ENCODE measurements at regions not wholly inside any gene's neighbourhood (a gene's known extent, or its start where the extent isn't known, plus 50 kb on each side); places are given as distances from the start of the nearest gene placed in this dataset.

DNA sequence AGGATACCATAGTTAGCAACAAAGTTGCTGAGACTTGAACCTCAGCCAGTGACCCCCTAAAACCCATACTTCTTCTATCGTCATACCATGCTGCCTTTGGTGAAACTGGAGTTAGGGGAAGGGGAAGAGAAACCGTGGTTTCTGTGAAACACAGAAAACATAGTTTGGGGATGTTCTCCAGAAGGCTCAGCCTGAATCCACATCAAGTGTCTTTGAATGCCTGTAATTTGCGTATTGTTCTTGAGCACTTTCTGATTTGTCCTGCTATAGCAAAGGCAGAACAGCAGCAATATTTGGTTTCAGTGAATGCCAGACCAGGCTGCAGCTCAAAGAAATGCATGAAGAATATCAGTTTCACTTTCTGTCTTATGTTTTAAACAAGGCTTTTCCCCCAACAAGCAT is 258.7 kb downstream of the TTC32 start:
- Histone ChIP-seq H3F3A (ENCODE audit: control insufficient read depth, insufficient read depth) (no peaks in the 10 kb centered on the region), H3K9me3 (ENCODE audit: control insufficient read depth, insufficient read depth, low read length) (no peaks in the 10 kb centered on the region), H4K20me1 (ENCODE audit: control insufficient read depth, insufficient read depth, low read depth, low read length) (no peaks in the 10 kb centered on the region), H3K27me3 (ENCODE audit: control insufficient read depth, low read length) (no peaks in the 10 kb centered on the region), H3K79me2 (ENCODE audit: control insufficient read depth, low read length) (no peaks in the 10 kb centered on the region), H3K9me2 (replicated peaks; ENCODE audit: control insufficient read depth, low read length) (no peaks in the 10 kb centered on the region), H3K4me2 (ENCODE audit: low read length) (no peak overlapping the region), H3K4me1 (ENCODE audit: control insufficient read depth, low read length) (no peaks in the 10 kb centered on the region), H3K36me3 (ENCODE audit: control insufficient read depth, low read length) (no peaks in the 10 kb centered on the region), H3K4me3 (ENCODE audit: low read length) (no peak overlapping the region), H3K27ac (ENCODE audit: low read depth, low read length) (no peak overlapping the region)
- no peak for TF ChIP-seq EZH2phosphoT487 (IDR thresholded peaks at IDR 0.05; ENCODE audit: borderline replicate concordance, low read length)
- TF ChIP-seq, protein P1, sequence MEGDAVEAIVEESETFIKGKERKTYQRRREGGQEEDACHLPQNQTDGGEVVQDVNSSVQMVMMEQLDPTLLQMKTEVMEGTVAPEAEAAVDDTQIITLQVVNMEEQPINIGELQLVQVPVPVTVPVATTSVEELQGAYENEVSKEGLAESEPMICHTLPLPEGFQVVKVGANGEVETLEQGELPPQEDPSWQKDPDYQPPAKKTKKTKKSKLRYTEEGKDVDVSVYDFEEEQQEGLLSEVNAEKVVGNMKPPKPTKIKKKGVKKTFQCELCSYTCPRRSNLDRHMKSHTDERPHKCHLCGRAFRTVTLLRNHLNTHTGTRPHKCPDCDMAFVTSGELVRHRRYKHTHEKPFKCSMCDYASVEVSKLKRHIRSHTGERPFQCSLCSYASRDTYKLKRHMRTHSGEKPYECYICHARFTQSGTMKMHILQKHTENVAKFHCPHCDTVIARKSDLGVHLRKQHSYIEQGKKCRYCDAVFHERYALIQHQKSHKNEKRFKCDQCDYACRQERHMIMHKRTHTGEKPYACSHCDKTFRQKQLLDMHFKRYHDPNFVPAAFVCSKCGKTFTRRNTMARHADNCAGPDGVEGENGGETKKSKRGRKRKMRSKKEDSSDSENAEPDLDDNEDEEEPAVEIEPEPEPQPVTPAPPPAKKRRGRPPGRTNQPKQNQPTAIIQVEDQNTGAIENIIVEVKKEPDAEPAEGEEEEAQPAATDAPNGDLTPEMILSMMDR (IDR thresholded peaks at IDR 0.05; ENCODE audit: low read depth, low read length, poor library complexity, severe bottlenecking) = no peak

DNA sequence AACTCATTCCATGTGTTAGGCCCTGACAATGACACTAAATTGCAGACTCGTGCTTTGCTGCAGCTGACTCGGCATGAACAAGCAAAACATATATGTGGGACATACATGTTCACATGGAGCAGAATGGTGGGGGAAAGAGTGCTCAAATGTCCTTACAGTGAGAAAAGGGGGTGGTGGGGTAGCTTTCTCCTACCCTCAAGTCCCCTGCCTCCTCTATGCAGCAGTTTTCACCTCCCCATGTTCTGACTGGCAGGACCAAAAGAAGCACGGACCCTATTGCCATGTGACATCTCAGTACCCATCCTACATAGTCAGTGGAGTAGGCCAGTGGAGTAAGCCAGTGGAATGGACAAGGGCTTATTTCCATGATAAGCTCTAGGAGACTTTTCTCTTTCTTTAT is 259.3 kb downstream of the TTC32 start:
- H3K9me2 ChIP-seq (replicated peaks; ENCODE audit: control insufficient read depth, low read length) = no peaks in the 10 kb centered on the region
- H3K4me2 ChIP-seq (ENCODE audit: low read length) = no peak overlapping the region
- H3K9me3 ChIP-seq (ENCODE audit: control insufficient read depth, insufficient read depth, low read length) = no peaks in the 10 kb centered on the region
- H4K20me1 ChIP-seq (ENCODE audit: control insufficient read depth, insufficient read depth, low read depth, low read length) = no peaks in the 10 kb centered on the region
- H3K4me3 ChIP-seq (ENCODE audit: low read length) = no peak overlapping the region
- H3F3A ChIP-seq (ENCODE audit: control insufficient read depth, insufficient read depth) = no peaks in the 10 kb centered on the region
- no peak for TF ChIP-seq EZH2phosphoT487 (IDR thresholded peaks at IDR 0.05; ENCODE audit: borderline replicate concordance, low read length)
- TF ChIP-seq, protein P1 (IDR thresholded peaks at IDR 0.05; ENCODE audit: low read depth, low read length, poor library complexity, severe bottlenecking) = no peak
- H3K27me3 ChIP-seq (ENCODE audit: control insufficient read depth, low read length) = no peaks in the 10 kb centered on the region
- no peaks in the 10 kb centered on the region for H3K4me1 ChIP-seq (ENCODE audit: control insufficient read depth, low read length)
- H3K36me3 ChIP-seq (ENCODE audit: control insufficient read depth, low read length) = no peaks in the 10 kb centered on the region
- H3K79me2 ChIP-seq (ENCODE audit: control insufficient read depth, low read length) = no peaks in the 10 kb centered on the region
- no peak overlapping the region for H3K27ac ChIP-seq (ENCODE audit: low read depth, low read length)

GRCh38 chr2:19635951-19636510 is 265.8 kb downstream of the TTC32 start:
- no peaks in the 10 kb centered on the region for H3K27me3 ChIP-seq (ENCODE audit: control insufficient read depth, low read length)
- no peaks in the 10 kb centered on the region for H3K79me2 ChIP-seq (ENCODE audit: control insufficient read depth, low read length)
- H3F3A ChIP-seq (ENCODE audit: control insufficient read depth, insufficient read depth) = no peaks in the 10 kb centered on the region
- H3K4me2 ChIP-seq (ENCODE audit: low read length) = no peak overlapping the region
- H4K20me1 ChIP-seq (ENCODE audit: control insufficient read depth, insufficient read depth, low read depth, low read length) = no peaks in the 10 kb centered on the region
- no peak overlapping the region for H3K27ac ChIP-seq (ENCODE audit: low read depth, low read length)
- no peaks in the 10 kb centered on the region for H3K36me3 ChIP-seq (ENCODE audit: control insufficient read depth, low read length)
- no peak overlapping the region for H3K4me3 ChIP-seq (ENCODE audit: low read length)
- no peaks in the 10 kb centered on the region for H3K9me2 ChIP-seq (replicated peaks; ENCODE audit: control insufficient read depth, low read length)
- no peaks in the 10 kb centered on the region for H3K9me3 ChIP-seq (ENCODE audit: control insufficient read depth, insufficient read depth, low read length)
- TF ChIP-seq, protein P1 (IDR thresholded peaks at IDR 0.05; ENCODE audit: low read depth, low read length, poor library complexity, severe bottlenecking) = no peak
- no peak for TF ChIP-seq EZH2phosphoT487 (IDR thresholded peaks at IDR 0.05; ENCODE audit: borderline replicate concordance, low read length)
- no peaks in the 10 kb centered on the region for H3K4me1 ChIP-seq (ENCODE audit: control insufficient read depth, low read length)

Data from DOHH2 (cell line).